Coronary artery (tissue), 2 donors: ENCODE measurements at regions not wholly inside any gene's neighbourhood (a gene's known extent, or its start where the extent isn't known, plus 50 kb on each side); places are given as distances from the start of the nearest gene placed in this dataset.

Source experiments
- DNase-seq: peaks from one replicate; pipeline ENCODE4 v3.0.0-alpha.2; 2017; ENCODE audit warnings: low spot score
- H3K27ac ChIP-seq, 2 donors: fragments of 200-600 bp; sonication (generic); one replicate each; pipeline ENCODE4 v1.5.1; 2016 to 2019
- H3K4me3 ChIP-seq: fragments of 200-600 bp; sonication (generic); 2 replicates; pipeline ENCODE4 v1.5.1; 2016; ENCODE audit warnings: mild to moderate bottlenecking, moderate library complexity
- CTCF ChIP-seq: fragments of 200-600 bp; sonication (generic); IDR thresholded peaks from one replicate; pipeline ENCODE4 v1.5.1; 2019; ENCODE audit warnings: antibody characterized with exemption

- no peak for TF ChIP-seq CTCF
Measured at GRCh38 chr10:44506386-44506785, 121.5 kb upstream of the CXCL12 start.

GRCh38 chr10:44510379-44511115 is 125.7 kb upstream of the CXCL12 start:
- H3K27ac ChIP-seq, result no peak overlapping the region
- no peak overlapping the region for H3K4me3 ChIP-seq
- no peak for DNase-seq
- TF ChIP-seq CTCF, result no peak

More at GRCh38 chr10:44506386-44506785, 121.5 kb upstream of the CXCL12 start:
- Histone ChIP-seq H3K4me3 (no peak overlapping the region), H3K27ac (no peak overlapping the region)
- DNase-seq, result no peak

GRCh38 chr10:44511166-44511565 is 126.3 kb upstream of the CXCL12 start:
- H3K4me3 ChIP-seq, result no peak overlapping the region
- no peak overlapping the region for H3K27ac ChIP-seq
- no peak for DNase-seq
- no peak for TF ChIP-seq CTCF

GRCh38 chr10:44511601-44512000 is 126.7 kb upstream of the CXCL12 start:
- no peak overlapping the region for H3K27ac ChIP-seq
- no peak overlapping the region for H3K4me3 ChIP-seq
- TF ChIP-seq CTCF, result no peak
- no peak for DNase-seq

- H3K4me3 ChIP-seq, result no peak overlapping the region
- DNase-seq, result no peak
- TF ChIP-seq CTCF, result no peak
- H3K27ac ChIP-seq, result no peak overlapping the region
Measured at GRCh38 chr10:44512431-44513022, 127.6 kb upstream of the CXCL12 start.

- no peak for DNase-seq
- Histone ChIP-seq H3K27ac (no peak overlapping the region), H3K4me3 (no peak overlapping the region)
- TF ChIP-seq CTCF, result no peak
Measured at GRCh38 chr10:44513591-44513990, 128.7 kb upstream of the CXCL12 start.

GRCh38 chr10:44516891-44517290 is 132.0 kb upstream of the CXCL12 start:
- TF ChIP-seq CTCF, result no peak
- no peak overlapping the region for H3K27ac ChIP-seq
- DNase-seq, result no peak
- no peak overlapping the region for H3K4me3 ChIP-seq
